WTC11 (cell line): ENCODE measurements at regions not wholly inside any gene's neighbourhood (a gene's known extent, or its start where the extent isn't known, plus 50 kb on each side); places are given as distances from the start of the nearest gene placed in this dataset.

Experiments
- CBFB ChIP-seq: sonication (generic); formaldehyde crosslinking; IDR thresholded peaks from 2 replicates; pipeline ENCODE4 v1.8.1; 2022; ENCODE audit warnings: mild to moderate bottlenecking, low read depth, missing genetic modification reagents
- GABPB1 ChIP-seq: sonication (generic); formaldehyde crosslinking; IDR thresholded peaks from 2 replicates; pipeline ENCODE4 v1.8.1; 2023; ENCODE audit warnings: mild to moderate bottlenecking, missing genetic modification reagents

- no peak for TF ChIP-seq CBFB (CRISPR knock-in tag)
- TF ChIP-seq GABPB1 (CRISPR knock-in tag): no peak
Observed at GRCh38 chr9:107810461-107810961, 320.9 kb upstream of the KLF4 start.
